ENCODE measurements at regions not wholly inside any gene's neighbourhood (a gene's known extent, or its start where the extent isn't known, plus 50 kb on each side); places are given as distances from the start of the nearest gene placed in this dataset.
"Not testable (repeated sequence)": the region's sequence is repeated elsewhere in the genome, so short reads cannot be mapped to it uniquely, and the experiment has no call there.

DNA sequence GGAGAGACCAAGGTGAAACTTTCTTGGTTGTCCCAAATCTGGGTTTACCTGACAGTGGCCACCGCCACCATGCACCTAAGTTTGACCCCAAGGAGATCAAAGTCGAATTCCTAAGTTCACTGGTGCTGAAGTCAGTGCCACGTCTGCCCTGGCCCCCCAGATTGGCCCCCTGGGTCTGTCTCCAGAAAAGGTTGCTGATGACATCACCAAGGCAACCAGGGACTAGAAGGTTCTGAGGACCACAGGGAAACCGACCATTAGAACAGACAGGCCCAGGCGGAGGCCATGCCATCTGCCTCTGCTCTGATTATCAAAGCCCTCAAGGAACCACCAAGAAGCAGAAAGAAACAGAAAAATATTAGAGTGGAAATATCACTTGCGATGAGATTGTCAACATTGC, 91.2 kb downstream of the DLL1 start:
- Histone ChIP-seq H3K9ac (ENCODE audit: low read length in 5 of 5) (no peak overlapping the region), H3K4me3 (ENCODE audit: low read depth in 1 of 5, low read length in 5 of 5) (no peak overlapping the region), H3K36me3 (ENCODE audit: control insufficient read depth in 5 of 5, insufficient read depth in 5 of 5, low read length in 5 of 5) (no peaks in the 10 kb centered on the region), H3K4me1 (ENCODE audit: control insufficient read depth in 5 of 5, insufficient read depth in 5 of 5, low read length in 5 of 5) (peaks cover 0 to 8% (median 0%) of the 10 kb centered on the region in 5 donors), H3K27ac (ENCODE audit: low read depth, low read length) (no peak overlapping the region), H3K27me3 (ENCODE audit: control insufficient read depth in 5 of 5, insufficient read depth in 4 of 5, low read length in 5 of 5) (peaks cover 0 to 3% (median 0%) of the 10 kb centered on the region in 5 donors), H3K9me3 (ENCODE audit: control insufficient read depth in 5 of 5, low read length in 5 of 5) (peaks cover 2 to 10% (median 7%) of the 10 kb centered on the region in 5 donors)

DNA sequence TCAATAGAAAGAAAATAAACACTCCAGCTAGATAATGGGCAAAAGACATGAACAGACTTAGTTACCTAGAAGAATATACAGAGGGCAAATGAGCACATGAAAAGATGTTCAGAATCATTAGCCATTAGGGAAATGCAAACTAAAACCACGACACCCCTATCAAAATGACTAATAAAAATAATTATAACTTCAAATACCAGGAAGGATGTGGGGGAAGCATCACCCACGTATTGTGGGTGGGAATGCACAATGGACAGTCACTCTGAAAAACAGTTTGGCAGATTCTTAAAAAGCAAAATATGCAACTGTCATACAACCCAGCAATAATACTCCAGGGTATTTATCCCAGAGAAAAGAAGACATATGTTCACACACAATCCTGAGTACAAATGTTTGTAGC, 92.6 kb downstream of the DLL1 start:
- Histone ChIP-seq H3K9ac (ENCODE audit: low read length in 5 of 5) (no peak overlapping the region), H3K27me3 (ENCODE audit: control insufficient read depth in 5 of 5, insufficient read depth in 4 of 5, low read length in 5 of 5) (peaks cover 0 to 3% (median 0%) of the 10 kb centered on the region in 5 donors), H3K9me3 (ENCODE audit: control insufficient read depth in 5 of 5, low read length in 5 of 5) (peaks cover 2 to 15% (median 12%) of the 10 kb centered on the region in 5 donors), H3K4me1 (ENCODE audit: control insufficient read depth in 5 of 5, insufficient read depth in 5 of 5, low read length in 5 of 5) (peaks cover 0 to 8% (median 0%) of the 10 kb centered on the region in 5 donors), H3K4me3 (ENCODE audit: low read depth in 1 of 5, low read length in 5 of 5) (no peak overlapping the region), H3K27ac (ENCODE audit: low read depth, low read length) (no peak overlapping the region), H3K36me3 (ENCODE audit: control insufficient read depth in 5 of 5, insufficient read depth in 5 of 5, low read length in 5 of 5) (no peaks in the 10 kb centered on the region)

DNA sequence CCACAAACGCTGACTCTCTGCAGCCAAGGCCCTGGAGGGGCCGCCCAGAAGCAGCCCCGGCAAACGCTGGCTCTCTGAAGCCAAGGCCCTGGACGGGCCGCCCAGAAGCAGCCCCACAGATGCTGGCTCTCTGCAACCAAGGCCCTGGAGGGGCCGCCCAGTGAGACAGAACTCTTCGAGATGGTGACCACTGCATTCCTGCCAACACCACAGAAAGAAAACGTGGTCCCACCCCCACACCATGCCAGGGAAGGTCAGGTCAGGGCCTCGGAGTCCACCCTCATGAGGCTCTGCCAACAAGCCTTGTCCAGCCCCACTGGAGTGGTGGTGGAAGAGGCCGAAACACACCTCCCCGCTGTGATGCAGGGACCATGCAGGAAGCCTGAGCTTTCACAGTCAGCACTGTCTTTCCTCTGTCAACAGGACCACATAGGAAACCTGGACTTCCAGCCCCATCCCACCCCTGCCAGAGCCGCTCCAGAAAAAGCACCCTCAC, 97.5 kb downstream of the DLL1 start:
- no peaks in the 10 kb centered on the region for H3K4me1 ChIP-seq (ENCODE audit: control insufficient read depth in 5 of 5, insufficient read depth in 5 of 5, low read length in 5 of 5)
- no peaks in the 10 kb centered on the region for H3K36me3 ChIP-seq (ENCODE audit: control insufficient read depth in 5 of 5, insufficient read depth in 5 of 5, low read length in 5 of 5)
- H3K9ac ChIP-seq (ENCODE audit: low read length in 5 of 5) = no peak overlapping the region

DNA sequence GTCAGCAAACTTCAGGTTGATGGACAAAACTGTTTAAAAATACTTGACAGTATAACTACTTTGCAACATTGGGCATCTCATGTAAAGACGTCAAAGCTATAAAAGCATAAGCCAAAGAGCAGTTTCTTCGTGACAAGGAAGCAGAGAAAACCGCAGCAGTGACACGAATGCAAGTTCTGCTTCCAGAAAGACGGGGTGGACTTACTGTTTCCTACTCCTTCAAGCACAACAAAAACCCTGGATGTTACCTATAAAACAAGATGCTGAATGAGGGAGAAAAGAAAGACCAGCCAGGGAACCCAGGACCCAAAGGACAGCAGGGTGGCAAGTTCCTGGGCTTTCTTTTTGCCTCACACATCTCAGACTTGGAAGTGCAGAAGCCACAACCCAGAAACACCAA, 98.0 kb downstream of the DLL1 start:
- H3K4me3 ChIP-seq (ENCODE audit: low read depth in 1 of 5, low read length in 5 of 5) = no peak overlapping the region
- no peak overlapping the region for H3K9ac ChIP-seq (ENCODE audit: low read length in 5 of 5)
- H3K27me3 ChIP-seq (ENCODE audit: control insufficient read depth in 5 of 5, insufficient read depth in 4 of 5, low read length in 5 of 5) = peaks cover 0 to 10% (median 0%) of the 10 kb centered on the region in 5 donors
- peaks cover 2 to 15% (median 12%) of the 10 kb centered on the region in 5 donors for H3K9me3 ChIP-seq (ENCODE audit: control insufficient read depth in 5 of 5, low read length in 5 of 5)
- no peak overlapping the region for H3K27ac ChIP-seq (ENCODE audit: low read depth, low read length)
- H3K4me1 ChIP-seq (ENCODE audit: control insufficient read depth in 5 of 5, insufficient read depth in 5 of 5, low read length in 5 of 5) = no peaks in the 10 kb centered on the region
- H3K36me3 ChIP-seq (ENCODE audit: control insufficient read depth in 5 of 5, insufficient read depth in 5 of 5, low read length in 5 of 5) = no peaks in the 10 kb centered on the region

More for the DNA sequence above, 97.5 kb downstream of the DLL1 start:
- H3K9me3 ChIP-seq (ENCODE audit: control insufficient read depth in 5 of 5, low read length in 5 of 5) = peaks cover 2 to 15% (median 12%) of the 10 kb centered on the region in 5 donors
- H3K27ac ChIP-seq (ENCODE audit: low read depth, low read length) = no peak overlapping the region
- H3K4me3 ChIP-seq (ENCODE audit: low read depth in 1 of 5, low read length in 5 of 5) = no peak overlapping the region
- H3K27me3 ChIP-seq (ENCODE audit: control insufficient read depth in 5 of 5, insufficient read depth in 4 of 5, low read length in 5 of 5) = peaks cover 0 to 8% (median 0%) of the 10 kb centered on the region in 5 donors

DNA sequence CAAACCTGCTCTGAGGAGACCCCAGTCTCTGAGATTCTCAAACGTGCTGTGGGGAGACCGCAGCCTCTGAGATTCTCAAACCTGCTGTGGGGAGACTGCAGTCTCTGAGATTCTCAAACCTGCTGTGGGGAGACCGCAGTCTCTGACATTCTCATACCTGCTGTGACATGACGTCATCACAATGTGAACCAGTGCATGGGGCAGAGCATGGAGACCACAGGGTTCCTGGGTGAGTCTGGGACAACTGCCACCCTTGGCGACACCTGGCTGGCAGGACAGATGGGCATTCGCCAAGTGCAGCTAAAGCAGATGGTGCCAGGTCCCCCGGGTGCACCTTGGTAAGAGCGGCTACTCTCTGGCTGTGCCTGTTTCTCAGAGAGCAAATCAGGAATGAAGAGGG, 98.8 kb downstream of the DLL1 start:
- not testable (repeated sequence) for H3K27ac ChIP-seq (ENCODE audit: low read depth, low read length); H3K9ac ChIP-seq (ENCODE audit: low read length in 5 of 5); H3K36me3 ChIP-seq (ENCODE audit: control insufficient read depth in 5 of 5, insufficient read depth in 5 of 5, low read length in 5 of 5); H3K4me1 ChIP-seq (ENCODE audit: control insufficient read depth in 5 of 5, insufficient read depth in 5 of 5, low read length in 5 of 5); H3K4me3 ChIP-seq (ENCODE audit: low read depth in 1 of 5, low read length in 5 of 5)
- peaks cover 0 to 12% (median 4%) of the 10 kb centered on the region in 5 donors for H3K27me3 ChIP-seq (ENCODE audit: control insufficient read depth in 5 of 5, insufficient read depth in 4 of 5, low read length in 5 of 5)
- peaks cover 2 to 15% (median 12%) of the 10 kb centered on the region in 5 donors for H3K9me3 ChIP-seq (ENCODE audit: control insufficient read depth in 5 of 5, low read length in 5 of 5)

DNA sequence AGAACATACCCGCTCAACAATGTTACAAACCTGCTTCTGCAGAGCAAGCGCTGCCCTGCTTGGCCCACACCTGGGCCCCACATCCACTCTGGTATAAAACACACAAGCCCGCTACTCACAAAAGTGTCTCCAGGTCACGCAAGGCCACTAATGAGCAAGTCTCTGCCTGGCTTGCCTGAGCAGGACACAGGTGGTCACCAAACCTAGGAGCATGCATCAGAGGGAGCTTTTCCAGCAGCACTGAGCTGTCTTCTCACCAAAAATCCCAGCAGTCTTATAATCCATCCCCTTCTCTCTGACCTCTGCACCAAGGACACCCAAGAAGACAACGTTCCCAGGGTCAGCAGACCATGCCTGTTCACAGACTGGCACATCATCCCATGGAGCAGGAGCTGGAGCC, 100.8 kb downstream of the DLL1 start:
- Histone ChIP-seq H3K4me1 (ENCODE audit: control insufficient read depth in 5 of 5, insufficient read depth in 5 of 5, low read length in 5 of 5) (peaks cover 0 to 6% (median 0%) of the 10 kb centered on the region in 5 donors), H3K27ac (ENCODE audit: low read depth, low read length) (no peak overlapping the region), H3K36me3 (ENCODE audit: control insufficient read depth in 5 of 5, insufficient read depth in 5 of 5, low read length in 5 of 5) (no peaks in the 10 kb centered on the region), H3K27me3 (ENCODE audit: control insufficient read depth in 5 of 5, insufficient read depth in 4 of 5, low read length in 5 of 5) (peaks cover 0 to 12% (median 4%) of the 10 kb centered on the region in 5 donors), H3K4me3 (ENCODE audit: low read depth in 1 of 5, low read length in 5 of 5) (no peak overlapping the region), H3K9me3 (ENCODE audit: control insufficient read depth in 5 of 5, low read length in 5 of 5) (peaks cover 0 to 7% (median 6%) of the 10 kb centered on the region in 5 donors), H3K9ac (ENCODE audit: low read length in 5 of 5) (no peak overlapping the region)

DNA sequence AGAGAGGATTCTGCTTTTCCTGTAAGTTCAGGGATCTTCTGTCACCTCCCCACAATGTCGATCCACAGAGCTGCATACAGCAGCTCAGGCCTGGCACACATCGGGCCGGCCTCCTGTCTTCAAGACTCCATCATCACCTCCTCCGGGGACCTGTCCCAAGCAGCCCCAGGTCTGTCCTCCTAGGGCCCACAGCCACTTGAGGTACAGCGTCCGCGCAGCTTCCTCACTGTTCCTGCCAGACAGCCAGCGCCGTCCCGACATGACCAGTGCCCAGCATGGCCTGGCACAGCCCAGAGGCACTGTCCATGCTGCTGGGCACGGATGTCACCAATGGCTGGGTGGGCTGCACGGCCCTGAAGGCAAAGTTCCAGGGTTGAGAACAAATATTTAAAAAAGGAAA, 101.6 kb downstream of the DLL1 start:
- Histone ChIP-seq H3K4me1 (ENCODE audit: control insufficient read depth in 5 of 5, insufficient read depth in 5 of 5, low read length in 5 of 5) (peaks cover 0 to 6% (median 0%) of the 10 kb centered on the region in 5 donors), H3K9me3 (ENCODE audit: control insufficient read depth in 5 of 5, low read length in 5 of 5) (peaks cover 0 to 4% (median under 1%) of the 10 kb centered on the region in 5 donors), H3K27me3 (ENCODE audit: control insufficient read depth in 5 of 5, insufficient read depth in 4 of 5, low read length in 5 of 5) (peaks cover 0 to 12% (median 4%) of the 10 kb centered on the region in 5 donors), H3K27ac (ENCODE audit: low read depth, low read length) (no peak overlapping the region), H3K9ac (ENCODE audit: low read length in 5 of 5) (no peak overlapping the region), H3K36me3 (ENCODE audit: control insufficient read depth in 5 of 5, insufficient read depth in 5 of 5, low read length in 5 of 5) (no peaks in the 10 kb centered on the region), H3K4me3 (ENCODE audit: low read depth in 1 of 5, low read length in 5 of 5) (no peak overlapping the region)

DNA sequence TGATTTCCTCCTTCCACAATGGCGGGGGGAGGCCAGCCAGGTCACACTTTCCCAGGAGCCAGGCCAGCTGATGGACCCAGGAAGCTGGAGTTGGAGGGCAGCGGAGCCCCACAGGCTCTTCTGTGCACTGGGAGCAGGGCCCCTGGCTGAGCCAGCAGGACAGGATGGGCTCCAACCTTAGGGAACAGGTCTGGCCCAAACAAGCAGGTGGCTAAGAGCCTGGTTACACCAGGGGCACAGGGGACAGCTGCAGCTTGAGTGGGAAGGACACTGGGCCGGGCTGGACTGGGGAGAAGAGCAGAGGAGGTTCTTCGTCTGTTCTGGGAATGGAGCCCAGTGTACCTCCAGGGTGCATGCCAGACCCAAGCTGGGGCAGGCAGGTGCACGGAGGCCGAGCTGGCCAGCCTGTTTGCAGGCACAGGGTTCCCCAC, 102.3 kb downstream of the DLL1 start:
- no peak overlapping the region for H3K27ac ChIP-seq (ENCODE audit: low read depth, low read length)
- H3K9ac ChIP-seq (ENCODE audit: low read length in 5 of 5) = no peak overlapping the region
- no peaks in the 10 kb centered on the region for H3K9me3 ChIP-seq (ENCODE audit: control insufficient read depth in 5 of 5, low read length in 5 of 5)
- no peak overlapping the region for H3K4me3 ChIP-seq (ENCODE audit: low read depth in 1 of 5, low read length in 5 of 5)
- H3K27me3 ChIP-seq (ENCODE audit: control insufficient read depth in 5 of 5, insufficient read depth in 4 of 5, low read length in 5 of 5) = peaks cover 0 to 12% (median 4%) of the 10 kb centered on the region in 5 donors
- peaks cover 0 to 6% (median 0%) of the 10 kb centered on the region in 5 donors for H3K4me1 ChIP-seq (ENCODE audit: control insufficient read depth in 5 of 5, insufficient read depth in 5 of 5, low read length in 5 of 5)
- H3K36me3 ChIP-seq (ENCODE audit: control insufficient read depth in 5 of 5, insufficient read depth in 5 of 5, low read length in 5 of 5) = no peaks in the 10 kb centered on the region

DNA sequence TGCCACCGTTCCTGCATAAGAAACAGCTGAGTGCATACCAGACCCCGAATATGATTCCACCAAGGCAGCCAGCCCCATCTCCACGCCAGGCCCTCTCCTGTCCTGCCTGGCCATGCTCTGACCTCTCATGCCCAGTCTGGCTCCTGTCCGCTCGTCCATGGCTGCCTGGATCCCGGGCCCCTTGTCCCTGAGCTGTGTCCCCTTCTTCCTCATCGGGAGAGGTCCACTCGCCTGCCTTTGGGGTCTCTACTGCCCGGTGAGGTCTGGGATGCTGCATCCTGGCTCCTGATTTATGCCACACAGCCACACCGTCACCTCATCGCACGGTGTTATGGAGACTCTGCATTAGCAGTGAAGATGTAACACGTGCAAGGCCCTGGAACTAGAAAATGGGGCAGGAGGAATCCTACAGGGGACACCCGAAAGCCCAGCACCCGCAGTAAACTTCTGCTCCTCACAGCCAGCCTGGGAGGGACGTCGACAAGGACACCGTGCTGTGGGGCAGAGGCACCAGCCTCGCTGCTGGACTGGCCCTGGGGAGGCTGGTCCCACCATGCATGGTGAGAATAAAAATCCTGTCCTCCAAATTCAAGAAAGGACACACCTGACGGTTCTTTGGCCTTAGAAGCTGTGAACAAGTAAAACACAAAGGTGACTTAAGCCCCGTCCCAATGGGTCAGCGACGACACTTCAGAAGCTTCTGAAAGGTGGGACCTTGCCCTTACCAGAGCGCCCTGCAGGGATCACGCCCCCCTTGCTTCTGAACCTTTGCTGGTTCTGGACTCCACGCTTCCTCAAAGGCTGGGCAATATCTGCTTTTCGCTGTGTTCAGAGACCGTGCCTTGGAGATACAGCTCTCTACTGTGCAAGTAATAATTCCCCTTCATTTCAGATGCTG, 103.0 kb downstream of the DLL1 start:
- Histone ChIP-seq H3K4me3 (ENCODE audit: low read depth in 1 of 5, low read length in 5 of 5) (no peak overlapping the region), H3K36me3 (ENCODE audit: control insufficient read depth in 5 of 5, insufficient read depth in 5 of 5, low read length in 5 of 5) (no peaks in the 10 kb centered on the region), H3K27ac (ENCODE audit: low read depth, low read length) (no peak overlapping the region), H3K4me1 (ENCODE audit: control insufficient read depth in 5 of 5, insufficient read depth in 5 of 5, low read length in 5 of 5) (peaks cover 0 to 6% (median 0%) of the 10 kb centered on the region in 5 donors), H3K9ac (ENCODE audit: low read length in 5 of 5) (no peak overlapping the region), H3K9me3 (ENCODE audit: control insufficient read depth in 5 of 5, low read length in 5 of 5) (no peaks in the 10 kb centered on the region), H3K27me3 (ENCODE audit: control insufficient read depth in 5 of 5, insufficient read depth in 4 of 5, low read length in 5 of 5) (peaks cover 0 to 12% (median 4%) of the 10 kb centered on the region in 5 donors)
